ENCODE measurements at regions not wholly inside any gene's neighbourhood (a gene's known extent, or its start where the extent isn't known, plus 50 kb on each side); places are given as distances from the start of the nearest gene placed in this dataset.
"Not testable (repeated sequence)": the region's sequence is repeated elsewhere in the genome, so short reads cannot be mapped to it uniquely, and the experiment has no call there.

DNA sequence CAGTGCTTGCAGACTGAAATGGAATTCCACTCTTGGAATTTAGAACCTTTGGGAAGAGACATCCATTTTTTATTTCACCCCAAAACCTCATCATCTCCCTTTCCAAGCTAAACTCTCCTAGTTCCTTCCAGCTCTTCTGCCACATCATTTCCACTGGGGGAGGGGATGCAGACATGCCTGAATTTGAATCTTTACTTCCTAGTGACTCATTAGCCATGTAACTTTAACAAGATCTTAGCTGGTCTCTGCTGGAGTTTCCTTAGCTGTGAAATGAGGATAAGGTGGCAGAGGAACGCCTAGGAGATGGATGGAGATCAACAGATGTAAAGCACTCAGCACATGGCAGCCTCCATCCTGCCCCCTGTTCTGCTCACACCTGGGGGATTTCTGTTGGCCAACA, 266.8 kb downstream of the EN1 start:
- ATAC-seq (replicated peaks): no peak
- Mint-ChIP-seq H3K27ac (no peak overlapping the region), H3K9me3 (no peaks in the 10 kb centered on the region), H3K27me3 (peaks cover 11% of the 10 kb centered on the region), H3K36me3 (ENCODE audit: low read depth) (no peaks in the 10 kb centered on the region), H3K4me3 (no peak overlapping the region), H3K4me1 (no peaks in the 10 kb centered on the region)

DNA sequence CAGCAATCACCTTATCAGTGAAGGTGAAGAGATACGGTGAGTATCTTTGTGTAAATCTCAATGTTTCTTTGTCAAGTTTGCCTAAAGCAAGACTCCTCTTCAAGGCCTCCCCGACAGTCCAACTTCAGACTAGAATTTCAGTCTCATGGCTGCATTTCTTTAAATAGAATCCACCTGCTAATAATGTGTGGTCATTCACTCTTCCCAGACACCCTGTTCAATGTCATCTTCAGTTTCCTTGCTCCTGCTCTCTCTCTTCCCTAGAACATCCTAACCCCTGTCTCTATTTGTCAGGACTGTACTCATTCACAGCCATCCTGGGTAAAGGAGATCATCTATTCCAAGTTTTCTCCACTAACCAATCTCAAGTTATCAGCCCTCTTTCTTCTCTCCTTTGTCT, 267.3 kb downstream of the EN1 start:
- Mint-ChIP-seq H3K27me3 (peaks cover 11% of the 10 kb centered on the region), H3K9me3 (no peaks in the 10 kb centered on the region), H3K27ac (no peak overlapping the region), H3K4me1 (no peaks in the 10 kb centered on the region), H3K4me3 (no peak overlapping the region), H3K36me3 (ENCODE audit: low read depth) (no peaks in the 10 kb centered on the region)
- no peak for ATAC-seq (replicated peaks)

DNA sequence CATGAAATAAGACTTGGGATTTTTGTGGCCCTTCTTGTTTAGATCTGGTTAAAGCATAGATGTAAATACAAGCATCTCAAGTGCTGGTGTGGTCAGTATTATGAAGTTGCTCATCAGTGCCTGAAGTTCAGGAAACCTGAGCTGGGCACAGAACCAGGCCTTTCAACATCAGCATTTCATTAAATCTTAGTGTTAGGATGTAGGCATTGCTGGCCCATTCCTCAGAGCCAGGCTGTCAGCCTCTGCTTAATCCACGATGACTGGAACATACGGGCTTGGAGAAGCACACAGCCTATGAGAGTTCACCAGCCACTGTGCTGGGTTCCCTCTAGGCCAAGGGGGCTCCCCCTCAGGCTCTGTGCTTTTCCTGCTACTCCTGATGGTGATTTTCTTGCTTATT, 270.2 kb downstream of the EN1 start:
- H3K4me3 Mint-ChIP-seq: no peak overlapping the region
- H3K4me1 Mint-ChIP-seq: no peaks in the 10 kb centered on the region
- peaks cover 11% of the 10 kb centered on the region for H3K27me3 Mint-ChIP-seq
- H3K36me3 Mint-ChIP-seq (ENCODE audit: low read depth): no peaks in the 10 kb centered on the region
- H3K27ac Mint-ChIP-seq: no peak overlapping the region
- no peak for ATAC-seq (replicated peaks)
- no peaks in the 10 kb centered on the region for H3K9me3 Mint-ChIP-seq

DNA sequence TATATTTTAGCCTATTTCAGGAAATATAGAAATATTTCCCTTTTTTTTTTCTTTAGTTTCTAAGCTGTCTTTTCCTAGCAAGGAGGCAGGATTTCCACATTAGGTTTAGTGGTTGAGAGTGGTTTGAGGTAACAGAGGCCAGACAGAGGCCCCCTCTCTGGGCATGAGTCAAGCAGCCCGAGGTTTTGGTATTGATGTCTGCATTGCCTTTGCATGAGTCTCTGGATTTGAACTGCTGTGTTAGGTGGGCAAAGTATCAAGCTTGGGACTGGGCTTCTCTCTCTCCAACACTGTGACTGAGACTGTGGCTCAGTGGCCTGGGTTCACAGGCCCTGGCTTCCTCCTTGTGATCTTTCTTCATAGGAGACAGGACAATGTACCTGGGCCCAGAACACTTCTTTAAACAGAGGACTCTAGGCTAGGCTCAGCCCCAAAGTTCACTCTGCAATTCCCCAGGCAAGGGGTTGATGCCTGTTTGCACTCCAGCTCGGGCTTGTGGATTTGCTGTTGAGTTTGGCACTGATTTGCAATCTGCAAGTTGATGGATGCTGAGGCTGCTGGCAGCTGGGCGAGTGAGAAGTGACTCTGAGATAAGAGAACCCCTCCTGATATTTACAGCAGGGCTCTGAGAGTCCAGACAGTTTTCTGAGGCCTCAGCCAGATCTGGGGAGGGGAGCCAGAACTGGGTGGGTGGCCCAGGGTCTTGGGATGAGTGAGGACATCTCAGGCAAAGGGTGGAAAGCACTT, 271.2 kb downstream of the EN1 start:
- Mint-ChIP-seq H3K27me3 (peaks cover 7% of the 10 kb centered on the region), H3K4me3 (no peak overlapping the region), H3K27ac (no peak overlapping the region), H3K9me3 (no peaks in the 10 kb centered on the region), H3K4me1 (no peaks in the 10 kb centered on the region), H3K36me3 (ENCODE audit: low read depth) (no peaks in the 10 kb centered on the region)
- no peak for ATAC-seq (replicated peaks)

DNA sequence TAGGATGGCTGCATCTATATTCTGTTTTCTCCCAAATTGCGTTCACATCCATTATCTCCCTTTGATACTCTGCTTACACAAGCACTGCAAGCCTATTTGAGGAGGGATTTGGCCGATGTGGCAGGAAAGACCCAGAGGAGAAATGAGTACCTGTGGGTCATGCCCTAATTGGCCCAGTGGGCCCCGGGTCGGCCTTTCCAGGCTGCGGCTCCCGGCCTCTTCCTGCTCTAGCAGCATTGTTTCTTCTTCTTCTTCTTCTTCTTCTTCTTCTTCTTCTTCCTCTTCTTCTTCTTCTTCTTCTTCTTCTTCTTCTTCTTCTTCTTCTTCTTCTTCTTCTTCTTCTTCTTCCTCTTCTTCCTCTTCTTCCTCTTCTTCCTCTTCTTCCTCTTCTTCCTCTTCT, 275.1 kb downstream of the EN1 start:
- H3K36me3 Mint-ChIP-seq (ENCODE audit: low read depth); ATAC-seq (replicated peaks); H3K27ac Mint-ChIP-seq; H3K9me3 Mint-ChIP-seq; H3K27me3 Mint-ChIP-seq; H3K4me3 Mint-ChIP-seq; H3K4me1 Mint-ChIP-seq: not testable (repeated sequence)

DNA sequence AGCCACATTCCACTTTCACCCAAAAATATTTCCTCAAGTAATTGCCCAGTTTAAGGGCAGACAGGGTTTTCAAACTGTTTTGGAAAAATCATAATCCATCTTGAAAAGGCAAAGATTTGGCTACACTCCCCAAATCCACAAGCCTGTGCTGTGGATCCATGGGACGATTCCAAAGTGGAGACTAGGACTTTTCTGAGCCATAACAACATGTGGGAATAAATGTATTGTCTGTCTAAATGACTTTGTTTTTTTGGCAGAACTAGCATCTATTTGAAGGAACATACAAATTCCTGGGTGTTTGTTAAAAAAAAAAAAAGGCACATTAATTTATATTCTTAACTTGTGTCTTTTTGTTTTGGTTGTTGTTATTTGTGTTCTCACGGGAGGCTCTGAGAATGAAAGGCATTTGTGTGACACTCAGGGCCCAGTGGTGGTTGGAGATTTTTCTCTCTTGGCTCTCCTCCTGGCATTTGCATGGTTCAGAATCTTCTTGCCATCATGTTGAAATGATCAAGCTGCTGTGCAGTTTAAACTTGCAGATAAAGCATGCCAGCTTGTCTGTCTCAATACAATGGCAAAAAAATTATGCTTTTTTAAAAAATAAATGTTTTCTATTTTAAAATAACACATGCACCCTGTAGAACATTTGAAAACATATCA, 277.4 kb downstream of the EN1 start:
- Mint-ChIP-seq H3K27ac (no peak overlapping the region), H3K36me3 (ENCODE audit: low read depth) (no peaks in the 10 kb centered on the region), H3K4me1 (no peaks in the 10 kb centered on the region), H3K9me3 (no peaks in the 10 kb centered on the region), H3K4me3 (no peak overlapping the region), H3K27me3 (peaks cover 8% of the 10 kb centered on the region)
- ATAC-seq (replicated peaks): no peak

DNA sequence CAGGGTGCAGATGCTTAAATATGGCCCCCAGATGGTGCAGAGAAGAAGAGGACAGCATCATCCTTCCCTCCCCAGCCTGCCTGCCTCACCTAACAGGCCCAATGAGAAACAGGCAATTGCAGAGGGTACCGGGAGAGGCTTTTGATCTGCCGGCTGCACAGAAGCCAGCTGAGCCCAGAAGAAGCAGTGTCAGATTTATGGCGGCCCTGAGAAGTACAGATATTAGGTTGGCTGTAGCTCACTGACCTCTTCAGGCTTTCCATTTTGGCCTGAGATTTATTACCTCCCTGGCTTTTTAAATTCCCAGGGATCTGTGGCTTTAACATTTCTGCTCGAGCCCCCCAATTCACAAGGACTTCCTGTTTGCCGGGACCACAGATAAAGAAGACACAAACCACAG, 278.7 kb downstream of the EN1 start:
- Mint-ChIP-seq H3K36me3 (ENCODE audit: low read depth) (no peaks in the 10 kb centered on the region), H3K9me3 (no peaks in the 10 kb centered on the region), H3K27ac (no peak overlapping the region), H3K4me3 (no peak overlapping the region), H3K27me3 (peaks cover 8% of the 10 kb centered on the region), H3K4me1 (no peaks in the 10 kb centered on the region)
- ATAC-seq (replicated peaks): no peak

DNA sequence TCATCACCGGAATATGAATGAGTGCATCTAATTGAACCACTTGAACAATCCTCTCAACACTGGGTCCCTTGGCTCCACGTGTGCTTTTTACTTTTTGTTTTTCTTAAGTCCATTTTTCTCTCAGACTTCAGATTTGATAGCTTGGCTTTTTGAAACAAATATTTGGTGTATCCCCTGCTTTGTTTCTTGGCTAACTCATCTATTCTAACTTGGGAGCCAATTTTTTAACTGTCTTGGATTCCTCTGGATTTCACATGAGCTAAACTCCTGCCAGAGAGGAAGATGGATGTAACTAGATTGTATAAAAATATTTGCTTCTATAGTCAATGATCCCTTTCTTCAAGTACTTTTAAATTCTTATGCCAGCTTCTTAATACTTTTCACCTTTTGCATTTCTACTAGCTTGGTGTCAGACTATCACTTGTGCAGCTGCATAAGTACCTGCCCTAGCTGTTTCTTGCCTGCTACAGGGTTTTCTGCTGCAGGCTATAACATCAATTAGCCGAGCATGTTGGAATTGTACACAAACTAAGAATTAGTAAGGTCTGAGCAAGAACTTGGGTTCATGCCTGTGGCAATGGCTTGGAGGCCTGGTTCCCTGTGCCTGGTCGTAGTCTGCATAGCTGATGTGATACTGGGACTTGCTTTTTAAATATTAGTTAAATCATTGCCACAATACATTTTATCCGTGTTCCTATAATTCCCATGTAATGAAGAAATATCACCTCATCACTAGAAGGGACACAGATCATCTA, 281.5 kb downstream of the EN1 start:
- Mint-ChIP-seq H3K4me3 (no peak overlapping the region), H3K36me3 (ENCODE audit: low read depth) (no peaks in the 10 kb centered on the region), H3K27me3 (peaks cover 8% of the 10 kb centered on the region), H3K4me1 (no peaks in the 10 kb centered on the region), H3K27ac (no peak overlapping the region), H3K9me3 (no peaks in the 10 kb centered on the region)
- ATAC-seq (replicated peaks): no peak

DNA sequence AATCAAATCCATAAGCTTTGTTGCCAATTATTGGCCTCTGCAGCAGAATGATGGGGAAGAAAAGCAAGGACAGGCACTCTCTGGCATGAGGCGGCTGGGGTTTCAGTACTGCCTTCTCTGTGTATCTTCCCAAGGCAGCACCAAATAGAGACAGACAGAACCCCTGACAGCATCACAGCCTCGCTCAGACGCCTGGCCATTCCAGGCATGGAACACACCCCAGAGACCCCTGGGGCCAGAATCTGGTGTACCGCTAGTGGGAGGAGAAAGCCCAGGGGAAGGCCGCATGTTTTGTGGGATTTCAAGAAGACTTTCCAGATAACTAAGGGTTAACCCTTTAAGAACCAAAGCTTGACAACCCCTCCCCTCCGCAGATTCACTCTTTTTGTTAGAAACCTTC, 282.1 kb downstream of the EN1 start:
- Mint-ChIP-seq H3K27me3 (peaks cover 8% of the 10 kb centered on the region), H3K9me3 (no peaks in the 10 kb centered on the region), H3K27ac (no peak overlapping the region), H3K36me3 (ENCODE audit: low read depth) (no peaks in the 10 kb centered on the region), H3K4me3 (no peak overlapping the region), H3K4me1 (no peaks in the 10 kb centered on the region)
- ATAC-seq (replicated peaks): no peak

DNA sequence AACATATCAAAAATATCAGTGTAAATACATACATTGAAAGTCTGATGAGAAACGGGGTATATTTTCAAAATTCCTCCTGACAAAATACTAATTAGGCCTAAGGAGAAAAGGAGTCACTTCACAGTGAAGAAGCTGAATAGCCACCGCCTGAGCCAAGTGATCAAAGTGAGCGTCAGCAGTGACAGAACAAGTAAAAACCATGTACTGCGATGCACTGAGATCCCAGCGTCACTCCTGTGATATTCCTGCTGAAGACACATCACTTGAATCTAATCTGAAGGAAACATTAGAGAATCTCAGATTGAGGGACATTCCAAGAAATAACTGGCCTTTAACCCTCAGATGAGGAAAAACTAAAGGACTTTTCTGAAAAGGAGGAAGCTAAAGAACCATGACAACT, 285.3 kb downstream of the EN1 start:
- Mint-ChIP-seq H3K36me3 (ENCODE audit: low read depth) (no peaks in the 10 kb centered on the region), H3K27ac (no peak overlapping the region), H3K9me3 (no peaks in the 10 kb centered on the region), H3K4me3 (no peak overlapping the region), H3K27me3 (peaks cover 16% of the 10 kb centered on the region), H3K4me1 (no peaks in the 10 kb centered on the region)
- no peak for ATAC-seq (replicated peaks)

DNA sequence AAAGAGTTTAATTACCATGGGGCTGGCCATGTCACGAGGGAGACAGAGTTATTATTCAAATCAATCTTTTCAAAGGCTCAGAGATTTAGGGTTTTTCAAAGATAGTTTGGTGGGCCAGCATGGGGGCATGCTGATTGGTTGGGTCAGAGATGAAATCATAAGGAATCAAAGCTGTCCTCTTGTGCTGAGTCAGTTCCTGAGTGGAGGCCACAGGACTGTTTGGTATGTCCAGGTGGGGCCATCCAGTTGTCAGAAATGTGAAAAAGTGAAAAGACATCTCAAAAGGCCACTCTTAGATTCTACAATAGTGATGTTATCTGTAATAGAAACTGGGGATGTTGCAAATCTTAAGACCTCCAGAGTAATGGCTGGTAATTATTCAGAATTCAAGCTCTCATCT, 288.6 kb downstream of the EN1 start:
- H3K9me3 Mint-ChIP-seq: no peaks in the 10 kb centered on the region
- H3K36me3 Mint-ChIP-seq (ENCODE audit: low read depth): no peaks in the 10 kb centered on the region
- no peak overlapping the region for H3K4me3 Mint-ChIP-seq
- peaks cover 15% of the 10 kb centered on the region for H3K27me3 Mint-ChIP-seq
- H3K27ac Mint-ChIP-seq: no peak overlapping the region
- H3K4me1 Mint-ChIP-seq: no peaks in the 10 kb centered on the region
- no peak for ATAC-seq (replicated peaks)

DNA sequence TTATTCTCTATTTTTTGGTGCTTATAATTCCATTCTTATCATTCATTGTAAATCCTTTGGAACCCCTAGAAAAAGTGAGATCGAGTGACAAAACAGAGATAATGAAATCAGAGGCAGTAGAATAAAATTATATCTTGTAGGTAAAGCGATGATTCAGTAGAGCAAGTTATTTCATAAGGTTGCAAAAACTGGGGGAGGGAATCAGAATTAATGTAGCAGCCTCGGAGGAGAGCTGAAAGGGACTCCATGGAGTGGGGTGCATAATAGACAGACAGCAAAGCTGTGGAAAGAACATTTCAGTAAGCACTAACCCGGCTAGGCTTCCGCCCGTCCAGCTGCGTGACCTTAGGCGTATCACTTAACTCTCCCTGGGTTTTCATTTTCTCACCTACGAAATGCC, 289.7 kb downstream of the EN1 start:
- Mint-ChIP-seq H3K27me3 (peaks cover 15% of the 10 kb centered on the region), H3K27ac (no peak overlapping the region), H3K36me3 (ENCODE audit: low read depth) (no peaks in the 10 kb centered on the region), H3K4me3 (no peak overlapping the region), H3K9me3 (no peaks in the 10 kb centered on the region), H3K4me1 (no peaks in the 10 kb centered on the region)
- no peak for ATAC-seq (replicated peaks)

DNA sequence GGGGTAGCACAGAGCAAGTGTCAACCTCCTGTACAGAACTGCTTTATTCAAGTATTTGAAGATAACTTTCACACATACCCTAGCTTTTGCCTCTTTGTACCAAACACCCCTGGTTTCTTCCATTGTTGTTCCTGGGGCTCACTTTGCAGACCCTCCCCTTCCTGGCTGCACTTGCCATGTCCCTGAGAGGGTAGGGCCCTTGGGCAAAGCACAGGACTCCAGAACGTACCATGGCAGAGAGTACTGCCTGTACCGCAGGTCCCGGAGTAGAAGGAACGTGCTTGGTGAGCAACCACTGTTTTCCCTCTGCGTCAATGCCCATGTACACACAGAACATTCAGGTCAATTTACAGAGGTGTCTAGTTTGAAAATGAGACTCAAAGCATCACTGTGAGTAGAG, 290.4 kb downstream of the EN1 start:
- no peaks in the 10 kb centered on the region for H3K36me3 Mint-ChIP-seq (ENCODE audit: low read depth)
- H3K4me3 Mint-ChIP-seq: no peak overlapping the region
- H3K9me3 Mint-ChIP-seq: no peaks in the 10 kb centered on the region
- no peak for ATAC-seq (replicated peaks)
- H3K27me3 Mint-ChIP-seq: peaks cover 15% of the 10 kb centered on the region
- no peak overlapping the region for H3K27ac Mint-ChIP-seq
- no peaks in the 10 kb centered on the region for H3K4me1 Mint-ChIP-seq

DNA sequence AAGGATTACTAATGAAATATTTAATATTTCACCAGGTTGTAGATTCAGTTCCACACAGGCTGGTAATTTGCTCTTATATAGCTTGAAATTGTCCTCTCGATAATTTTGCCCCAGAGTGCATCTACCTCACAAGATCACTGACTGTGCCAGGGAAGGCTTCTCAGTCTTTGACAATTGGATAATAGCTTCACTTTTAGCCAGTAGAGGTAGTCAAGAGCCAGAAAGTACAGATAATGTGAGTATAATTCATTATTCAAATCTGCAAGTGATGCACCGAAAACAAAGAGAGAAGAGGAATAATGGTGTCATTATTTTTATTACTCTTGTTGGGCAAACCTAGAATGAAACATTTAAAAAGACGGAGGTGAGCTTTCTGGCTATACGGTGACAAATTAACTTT, 292.8 kb downstream of the EN1 start:
- no peaks in the 10 kb centered on the region for H3K4me1 Mint-ChIP-seq
- no peaks in the 10 kb centered on the region for H3K36me3 Mint-ChIP-seq (ENCODE audit: low read depth)
- H3K27me3 Mint-ChIP-seq: peaks cover 14% of the 10 kb centered on the region
- no peak overlapping the region for H3K27ac Mint-ChIP-seq
- H3K9me3 Mint-ChIP-seq: no peaks in the 10 kb centered on the region
- ATAC-seq (replicated peaks): no peak
- no peak overlapping the region for H3K4me3 Mint-ChIP-seq

DNA sequence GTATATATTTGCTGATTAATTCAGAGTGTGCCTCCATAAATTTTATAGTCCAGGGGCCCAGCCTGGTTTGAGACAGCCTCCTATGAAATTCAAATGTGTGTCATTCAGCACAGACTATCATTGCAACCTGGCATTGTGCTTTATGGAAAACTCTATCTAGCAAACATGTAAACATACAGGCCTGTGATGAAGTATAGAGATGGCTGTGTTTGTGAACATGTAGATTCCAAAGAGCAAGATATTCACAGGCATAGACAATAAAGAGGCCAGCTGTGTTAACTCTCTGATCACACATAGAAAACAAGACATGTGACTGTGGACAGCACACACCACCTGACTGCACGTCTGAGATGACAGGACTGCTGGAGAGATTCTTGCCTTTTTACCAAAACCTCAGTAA, 297.9 kb downstream of the EN1 start:
- H3K9me3 Mint-ChIP-seq: no peaks in the 10 kb centered on the region
- no peaks in the 10 kb centered on the region for H3K4me1 Mint-ChIP-seq
- H3K36me3 Mint-ChIP-seq (ENCODE audit: low read depth): no peaks in the 10 kb centered on the region
- peaks cover 11% of the 10 kb centered on the region for H3K27me3 Mint-ChIP-seq
- H3K4me3 Mint-ChIP-seq: no peak overlapping the region
- no peak for ATAC-seq (replicated peaks)
- no peak overlapping the region for H3K27ac Mint-ChIP-seq
